GM23248 (cell line): ENCODE measurements at regions not wholly inside any gene's neighbourhood (a gene's known extent, or its start where the extent isn't known, plus 50 kb on each side); places are given as distances from the start of the nearest gene placed in this dataset.

Source experiments
- DNase-seq: peaks from one replicate; pipeline ENCODE4 v3.0.0-alpha.2; 2015
- H2AFZ ChIP-seq: fragments of 200-600 bp; sonication (generic); 2 replicates; pipeline ENCODE4 v1.6.1; 2016; ENCODE audit warnings: antibody characterized with exemption
- H3F3A ChIP-seq: fragments of 200-600 bp; sonication (generic); 2 replicates; pipeline ENCODE4 v1.6.1; 2016; ENCODE audit warnings: mild to moderate bottlenecking, antibody characterized with exemption, mixed run types; ENCODE audit not compliant: insufficient read depth
- H3K27ac ChIP-seq: fragments of 200-600 bp; sonication (generic); 2 replicates; pipeline ENCODE4 v1.5.1; 2016; ENCODE audit warnings: mild to moderate bottlenecking
- H3K27me3 ChIP-seq: fragments of 200-600 bp; sonication (generic); replicated peaks from 2 replicates; pipeline ENCODE4 v1.6.1; 2016; ENCODE audit warnings: mild to moderate bottlenecking; ENCODE audit not compliant: insufficient read depth
- H3K36me3 ChIP-seq: fragments of 200-600 bp; sonication (generic); 2 replicates; pipeline ENCODE4 v1.6.1; 2016; ENCODE audit warnings: low read depth, mild to moderate bottlenecking
- H3K4me1 ChIP-seq: fragments of 200-600 bp; sonication (generic); 2 replicates; pipeline ENCODE4 v1.6.1; 2016; ENCODE audit warnings: mild to moderate bottlenecking; ENCODE audit not compliant: insufficient read depth
- H3K4me2 ChIP-seq: fragments of 200-600 bp; sonication (generic); one replicate; pipeline ENCODE4 v1.6.1; 2016; ENCODE audit warnings: mild to moderate bottlenecking; ENCODE audit not compliant: unreplicated experiment
- H3K4me3 ChIP-seq: fragments of 200-600 bp; sonication (generic); 2 replicates; pipeline ENCODE4 v1.5.1; 2016; ENCODE audit warnings: mild to moderate bottlenecking
- H3K79me2 ChIP-seq: fragments of 200-600 bp; sonication (generic); 2 replicates; pipeline ENCODE4 v1.6.1; 2016; ENCODE audit warnings: mild to moderate bottlenecking; ENCODE audit not compliant: insufficient read depth
- H3K9ac ChIP-seq: fragments of 200-600 bp; sonication (generic); 2 replicates; pipeline ENCODE4 v1.6.1; 2016; ENCODE audit warnings: mild to moderate bottlenecking
- H3K9me2 ChIP-seq: fragments of 200-600 bp; sonication (generic); 2 replicates; pipeline ENCODE4 v1.6.1; 2016; ENCODE audit warnings: mixed run types, mild to moderate bottlenecking, moderate library complexity; ENCODE audit not compliant: insufficient read depth
- H3K9me3 ChIP-seq: fragments of 200-600 bp; sonication (generic); one replicate; pipeline ENCODE4 v1.6.1; 2017; ENCODE audit warnings: low read depth
- H4K20me1 ChIP-seq: fragments of 200-600 bp; sonication (generic); 2 replicates; pipeline ENCODE4 v1.6.0; 2016; ENCODE audit not compliant: insufficient read depth
- EZH2 ChIP-seq: fragments of 200-600 bp; sonication (generic); IDR thresholded peaks from 2 replicates; pipeline ENCODE4 v1.6.1; 2018; ENCODE audit warnings: antibody characterized with exemption, mild to moderate bottlenecking; ENCODE audit not compliant: insufficient read depth, poor library complexity, severe bottlenecking
- EZH2phosphoT487 ChIP-seq: fragments of 200-600 bp; sonication (generic); IDR thresholded peaks from 2 replicates; pipeline ENCODE4 v1.6.1; 2018; ENCODE audit warnings: antibody characterized with exemption, moderate library complexity, mild to moderate bottlenecking, low read depth; ENCODE audit not compliant: insufficient read depth
- WGBS, 2 experiments: methylation state at CpG; one replicate each; pipeline ENCODE4 v1.1.6; 2015 to 2017; ENCODE audit warnings: low lambda C conversion rate in 2 of 2, low coverage in 1 of 2; ENCODE audit errors: missing lambda C conversion rate in 2 of 2; 5-methylcytosine and 5-hydroxymethylcytosine counted together
- in situ Hi-C: fragments of 300-500 bp; cut with MboI; formaldehyde crosslinking; loops from 2 replicates; pipeline ENCODE4 v1.15.0; 2020

DNA sequence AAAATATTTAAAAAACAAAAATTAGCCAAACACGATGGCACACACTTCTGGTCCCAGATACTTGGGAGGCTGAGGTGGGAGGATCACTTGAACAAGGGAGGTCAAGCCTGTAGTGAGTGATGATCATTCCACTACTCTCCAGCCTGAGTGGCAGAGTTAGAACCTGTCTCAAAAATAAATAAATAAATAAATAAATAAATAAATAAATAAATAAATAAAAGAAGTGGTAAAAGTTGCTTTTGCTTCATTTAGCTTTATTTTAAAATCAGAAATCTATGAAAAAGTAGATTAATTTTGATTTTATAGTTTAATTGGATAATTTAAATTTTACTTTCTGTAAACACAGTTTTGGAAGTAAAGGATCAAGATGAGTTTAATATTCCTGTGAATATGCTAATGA is 552.9 kb upstream of the PCDH10 start:
- Histone ChIP-seq H3K27me3 (no peaks in the 10 kb centered on the region), H3K27ac (no peak overlapping the region), H3F3A (no peaks in the 10 kb centered on the region), H3K4me2 (no peak overlapping the region), H3K79me2 (no peaks in the 10 kb centered on the region), H3K9me3 (no peaks in the 10 kb centered on the region), H3K9ac (no peak overlapping the region), H3K4me1 (no peaks in the 10 kb centered on the region), H3K36me3 (no peaks in the 10 kb centered on the region), H3K9me2 (no peaks in the 10 kb centered on the region), H4K20me1 (no peaks in the 10 kb centered on the region), H3K4me3 (no peak overlapping the region), H2AFZ (no peak overlapping the region)
- DNase-seq = no peak
- no peak for TF ChIP-seq EZH2phosphoT487
- no peak for TF ChIP-seq EZH2
- in situ Hi-C loops = no loop called here
- 35 to 44% methylated on average over 1 of the region's 1 CpG for WGBS, 2 experiments

DNA sequence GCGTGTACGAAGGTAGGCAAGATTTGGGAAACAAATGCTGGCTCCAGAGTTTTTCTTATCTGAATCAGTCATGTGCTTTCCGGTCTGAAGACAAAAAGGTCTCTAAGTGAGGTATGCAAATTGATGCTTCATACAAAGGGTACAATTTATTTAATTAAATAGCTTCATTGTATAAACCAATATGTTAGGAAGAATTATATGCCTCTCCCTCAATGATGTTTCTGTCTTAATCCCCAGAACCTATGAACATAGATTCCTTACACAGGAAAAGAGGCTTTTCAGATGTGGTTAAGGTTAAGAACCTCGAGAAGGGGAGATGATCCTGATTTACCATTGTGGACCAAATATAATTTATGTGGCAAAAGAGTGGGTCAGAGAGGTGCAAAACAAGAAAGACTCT is 543.5 kb upstream of the PCDH10 start:
- in situ Hi-C loops = no loop called here
- H3K27ac ChIP-seq = no peak overlapping the region

DNA sequence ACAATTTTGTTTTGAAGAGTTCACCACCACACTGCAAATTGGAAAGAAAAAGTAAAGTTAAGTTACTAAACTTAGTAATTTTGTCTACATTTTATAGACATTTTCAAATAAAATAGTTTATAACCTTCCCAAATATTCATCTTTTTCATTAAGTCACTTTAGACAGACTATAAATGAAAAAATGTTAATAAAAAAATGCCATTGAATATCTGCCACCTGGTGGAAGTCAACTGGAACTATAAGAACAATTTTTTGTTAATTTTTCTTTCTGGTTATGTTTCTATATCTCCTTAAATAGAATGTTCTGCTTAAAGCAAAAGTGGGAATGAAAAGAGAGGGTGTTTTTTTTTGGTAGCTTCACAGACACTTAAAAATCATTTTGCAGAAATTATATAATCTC is 534.4 kb upstream of the PCDH10 start:
- no peaks in the 10 kb centered on the region for H3K27me3 ChIP-seq
- no peaks in the 10 kb centered on the region for H3K36me3 ChIP-seq
- H3K9ac ChIP-seq = no peak overlapping the region
- no peak overlapping the region for H3K4me2 ChIP-seq
- H2AFZ ChIP-seq = no peak overlapping the region
- no peaks in the 10 kb centered on the region for H3K9me3 ChIP-seq
- no peaks in the 10 kb centered on the region for H3F3A ChIP-seq
- no peak for TF ChIP-seq EZH2phosphoT487
- TF ChIP-seq EZH2 = no peak
- no peaks in the 10 kb centered on the region for H3K4me1 ChIP-seq
- H3K9me2 ChIP-seq = no peaks in the 10 kb centered on the region
- no peak overlapping the region for H3K4me3 ChIP-seq
- H3K27ac ChIP-seq = no peak overlapping the region
- in situ Hi-C loops = no loop called here
- peak; percentile 19 for DNase-seq
- no peaks in the 10 kb centered on the region for H4K20me1 ChIP-seq
- H3K79me2 ChIP-seq = no peaks in the 10 kb centered on the region

More for the DNA sequence above, 543.5 kb upstream of the PCDH10 start:
- Histone ChIP-seq H3K27me3 (no peaks in the 10 kb centered on the region), H3K9ac (no peak overlapping the region), H3K4me1 (no peaks in the 10 kb centered on the region), H3K4me2 (no peak overlapping the region), H3K4me3 (no peak overlapping the region), H3K9me3 (no peaks in the 10 kb centered on the region), H3F3A (no peaks in the 10 kb centered on the region), H2AFZ (no peak overlapping the region), H3K79me2 (no peaks in the 10 kb centered on the region), H4K20me1 (no peaks in the 10 kb centered on the region), H3K9me2 (no peaks in the 10 kb centered on the region), H3K36me3 (no peaks in the 10 kb centered on the region)
- TF ChIP-seq EZH2phosphoT487 (no peak), EZH2 (no peak)
- no peak for DNase-seq
- 8 to 13% methylated on average over 4 of the region's 4 CpGs for WGBS, 2 experiments

DNA sequence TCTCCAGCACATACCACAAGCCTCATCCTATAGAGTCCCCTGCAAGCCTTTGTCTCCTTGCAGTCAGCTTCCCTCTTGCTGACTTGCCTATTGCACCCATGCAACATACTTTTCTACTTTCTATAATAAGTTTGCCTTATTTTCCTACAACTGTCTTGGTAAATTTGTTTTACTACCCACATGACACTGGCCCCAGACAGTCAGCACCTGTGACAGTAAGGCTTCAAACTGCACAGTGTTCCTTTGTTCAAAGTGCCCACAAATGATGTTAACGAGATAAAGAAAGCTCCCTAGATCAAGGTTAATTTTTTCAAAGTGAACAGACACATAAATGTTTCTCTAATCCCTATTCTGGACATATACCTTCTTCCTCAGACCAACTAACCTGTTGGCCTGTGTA is 529.1 kb upstream of the PCDH10 start:
- no peak for TF ChIP-seq EZH2phosphoT487
- no peak for TF ChIP-seq EZH2
- 11 to 13% methylated on average over 1 of the region's 1 CpG for WGBS, 2 experiments
- Histone ChIP-seq H2AFZ (no peak overlapping the region), H3K27me3 (no peaks in the 10 kb centered on the region), H3K27ac (no peak overlapping the region), H3K4me2 (no peak overlapping the region), H3K9me2 (no peaks in the 10 kb centered on the region), H3K36me3 (no peaks in the 10 kb centered on the region), H3K79me2 (no peaks in the 10 kb centered on the region), H3K9ac (no peak overlapping the region), H3F3A (no peaks in the 10 kb centered on the region), H3K4me3 (no peak overlapping the region), H4K20me1 (no peaks in the 10 kb centered on the region), H3K9me3 (no peaks in the 10 kb centered on the region), H3K4me1 (no peaks in the 10 kb centered on the region)
- in situ Hi-C loops = no loop called here
- no peak for DNase-seq

DNA sequence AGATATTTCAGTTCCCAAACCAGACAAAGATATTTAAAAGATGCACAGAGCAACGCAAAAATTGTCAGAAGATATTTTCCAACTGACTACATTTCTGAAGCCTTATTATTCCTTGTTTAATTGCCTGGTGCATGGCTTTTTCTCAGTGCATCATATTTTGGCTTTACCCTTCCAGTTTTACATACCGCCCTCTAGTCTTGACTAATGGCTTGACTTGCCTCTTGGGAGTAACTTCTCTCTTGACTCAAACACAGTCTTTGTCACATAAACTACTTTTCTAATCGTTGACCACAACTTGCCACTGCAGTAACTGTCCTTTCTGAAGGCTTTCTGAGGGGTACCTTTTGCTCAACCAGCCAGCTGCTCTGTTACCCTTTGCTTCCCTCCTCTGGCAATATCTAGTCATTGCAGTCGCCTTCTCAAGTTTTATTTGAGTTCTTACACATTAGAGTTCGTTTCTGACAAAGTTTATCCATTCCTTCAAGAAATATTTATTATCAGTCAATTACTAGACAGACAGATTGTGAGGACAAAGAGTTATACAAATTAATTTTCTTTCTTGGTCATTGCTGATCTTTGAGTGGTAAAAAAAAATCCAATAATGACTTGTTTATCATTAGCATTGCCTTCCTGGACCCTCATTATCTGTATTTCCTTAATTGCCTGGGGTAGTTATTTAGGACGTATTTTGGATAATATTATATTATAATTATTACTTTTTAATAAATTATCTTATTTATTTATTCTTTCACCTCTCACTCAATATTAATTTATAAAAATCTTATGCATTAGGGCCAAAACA is 506.9 kb upstream of the PCDH10 start:
- WGBS, 2 experiments = 3 to 7% methylated on average over 6 of the region's 6 CpGs
- TF ChIP-seq EZH2 = no peak
- no peak overlapping the region for H3K4me2 ChIP-seq
- no peak overlapping the region for H2AFZ ChIP-seq
- no peaks in the 10 kb centered on the region for H3K36me3 ChIP-seq
- H3K4me3 ChIP-seq = no peak overlapping the region
- no peaks in the 10 kb centered on the region for H4K20me1 ChIP-seq
- H3K79me2 ChIP-seq = no peaks in the 10 kb centered on the region
- H3K9ac ChIP-seq = no peak overlapping the region
- H3K27me3 ChIP-seq = no peaks in the 10 kb centered on the region
- no peak overlapping the region for H3K27ac ChIP-seq
- no peaks in the 10 kb centered on the region for H3K9me2 ChIP-seq
- in situ Hi-C loops = no loop called here
- peak; percentile 27 for DNase-seq
- no peaks in the 10 kb centered on the region for H3K9me3 ChIP-seq
- no peaks in the 10 kb centered on the region for H3F3A ChIP-seq
- H3K4me1 ChIP-seq = no peaks in the 10 kb centered on the region
